ENCODE measurements at regions not wholly inside any gene's neighbourhood (a gene's known extent, or its start where the extent isn't known, plus 50 kb on each side); places are given as distances from the start of the nearest gene placed in this dataset.

DNA sequence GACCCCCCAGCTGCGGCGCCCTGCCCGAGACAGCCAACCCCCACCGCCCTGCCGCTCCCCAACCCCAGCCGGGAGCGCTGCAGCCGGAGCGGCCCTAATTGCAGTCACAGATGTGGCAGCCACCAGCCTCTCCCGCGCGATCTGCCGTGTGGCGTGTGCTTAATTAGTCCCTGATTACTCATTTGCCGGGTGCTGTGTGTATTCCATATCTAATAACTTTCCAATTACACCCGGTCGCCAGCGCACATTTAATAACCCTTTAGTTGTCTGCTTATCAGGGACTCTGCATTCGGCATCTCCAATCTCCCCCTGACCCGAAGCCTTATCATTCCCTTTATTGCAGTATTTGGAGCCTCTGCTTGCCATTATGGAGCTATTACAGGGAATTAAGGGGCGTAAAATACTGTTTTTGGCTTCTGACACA lies 236.7 kb upstream of the CIBAR2 start:
- no peak overlapping the region for H3K27ac ChIP-seq

DNA sequence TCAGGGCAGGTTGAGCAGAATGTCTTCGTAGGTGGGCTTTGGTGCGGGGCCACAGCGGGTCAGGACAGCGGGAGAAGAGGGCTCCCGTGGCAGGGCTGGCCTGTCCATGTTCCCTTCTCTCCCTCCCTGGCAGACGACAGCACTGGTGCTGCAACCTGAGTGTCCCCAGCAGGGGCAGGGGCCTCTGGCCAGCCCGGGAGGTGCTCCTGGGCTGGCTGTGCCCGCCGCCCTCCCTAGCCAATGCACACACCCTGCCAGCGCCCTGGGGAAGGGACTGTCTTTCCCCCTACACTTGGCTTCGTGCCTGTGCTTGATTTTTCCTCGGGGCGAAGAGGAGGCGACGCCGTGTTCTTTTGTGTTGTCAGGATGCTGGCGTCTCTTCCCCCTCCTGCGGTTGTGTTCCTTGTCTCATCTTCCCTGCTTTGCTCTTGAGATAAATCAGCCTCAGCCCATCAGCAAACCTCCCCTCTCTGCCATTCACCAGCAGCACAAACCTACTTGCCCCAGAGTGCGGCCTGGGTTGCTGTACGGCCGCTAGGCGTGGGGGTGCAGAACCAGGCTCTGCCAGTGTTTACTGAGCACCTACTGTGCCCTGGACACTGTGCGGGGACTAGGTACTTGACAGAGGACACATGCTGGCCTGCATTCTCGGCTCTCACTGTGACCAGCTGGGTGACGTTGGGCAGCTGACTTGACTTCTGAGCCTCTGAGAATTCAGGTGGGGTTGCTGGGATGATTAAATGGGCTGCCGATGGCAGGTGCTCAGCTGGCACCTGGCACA lies 237.3 kb upstream of the CIBAR2 start:
- Histone ChIP-seq H3K9me3 (no peaks in the 10 kb centered on the region), H3K36me3 (no peaks in the 10 kb centered on the region), H3K4me3 (ENCODE audit: low read depth in 1 of 2, low read length in 1 of 2) (no peak overlapping the region), H3K27ac (no peak overlapping the region), H3K27me3 (peaks cover 15% of the 10 kb centered on the region), H3K4me1 (ENCODE audit: control insufficient read depth in 1 of 2, insufficient read depth in 1 of 2, low read depth in 1 of 2, low read length in 1 of 2) (no peaks in the 10 kb centered on the region)
- TF ChIP-seq, protein P1, sequence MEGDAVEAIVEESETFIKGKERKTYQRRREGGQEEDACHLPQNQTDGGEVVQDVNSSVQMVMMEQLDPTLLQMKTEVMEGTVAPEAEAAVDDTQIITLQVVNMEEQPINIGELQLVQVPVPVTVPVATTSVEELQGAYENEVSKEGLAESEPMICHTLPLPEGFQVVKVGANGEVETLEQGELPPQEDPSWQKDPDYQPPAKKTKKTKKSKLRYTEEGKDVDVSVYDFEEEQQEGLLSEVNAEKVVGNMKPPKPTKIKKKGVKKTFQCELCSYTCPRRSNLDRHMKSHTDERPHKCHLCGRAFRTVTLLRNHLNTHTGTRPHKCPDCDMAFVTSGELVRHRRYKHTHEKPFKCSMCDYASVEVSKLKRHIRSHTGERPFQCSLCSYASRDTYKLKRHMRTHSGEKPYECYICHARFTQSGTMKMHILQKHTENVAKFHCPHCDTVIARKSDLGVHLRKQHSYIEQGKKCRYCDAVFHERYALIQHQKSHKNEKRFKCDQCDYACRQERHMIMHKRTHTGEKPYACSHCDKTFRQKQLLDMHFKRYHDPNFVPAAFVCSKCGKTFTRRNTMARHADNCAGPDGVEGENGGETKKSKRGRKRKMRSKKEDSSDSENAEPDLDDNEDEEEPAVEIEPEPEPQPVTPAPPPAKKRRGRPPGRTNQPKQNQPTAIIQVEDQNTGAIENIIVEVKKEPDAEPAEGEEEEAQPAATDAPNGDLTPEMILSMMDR (IDR thresholded peaks at IDR 0.05): no peak

More for the DNA sequence above, 236.7 kb upstream of the CIBAR2 start:
- H3K9me3 ChIP-seq: no peaks in the 10 kb centered on the region
- no peaks in the 10 kb centered on the region for H3K36me3 ChIP-seq
- H3K4me3 ChIP-seq (ENCODE audit: low read depth in 1 of 2, low read length in 1 of 2): no peak overlapping the region
- peaks cover 9% of the 10 kb centered on the region for H3K27me3 ChIP-seq
- no peaks in the 10 kb centered on the region for H3K4me1 ChIP-seq (ENCODE audit: control insufficient read depth in 1 of 2, insufficient read depth in 1 of 2, low read depth in 1 of 2, low read length in 1 of 2)
- TF ChIP-seq, protein P1 (IDR thresholded peaks at IDR 0.05): no peak

DNA sequence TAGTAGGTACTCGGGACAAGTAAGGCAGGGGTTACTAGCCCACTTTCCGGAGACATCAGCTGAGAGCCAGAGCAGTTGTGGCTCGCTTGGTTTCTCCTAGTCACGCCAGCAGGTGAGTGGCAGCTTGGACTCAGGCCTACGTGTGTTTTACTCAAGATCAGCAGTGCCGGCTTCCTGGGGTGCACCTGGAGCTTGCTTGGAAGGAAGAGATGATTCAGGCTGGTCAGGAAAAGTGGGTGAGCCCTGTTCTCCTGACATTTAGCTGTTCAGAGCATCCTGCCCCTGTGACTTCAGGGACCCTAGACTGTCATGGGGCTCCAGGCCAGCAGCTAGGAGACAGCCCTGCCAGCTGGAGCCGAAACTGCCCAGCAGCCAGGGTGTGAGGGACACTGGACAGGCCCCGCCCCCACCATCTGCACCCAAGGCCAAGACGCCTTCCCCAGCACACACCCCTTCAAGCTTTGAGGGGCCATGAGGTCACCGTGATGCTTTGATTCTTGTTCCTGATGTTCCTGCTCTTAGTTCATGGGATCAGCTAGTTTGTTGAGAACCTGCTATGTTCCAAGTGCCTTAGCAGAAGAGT lies 238.0 kb upstream of the CIBAR2 start:
- TF ChIP-seq, protein P1 (IDR thresholded peaks at IDR 0.05): no peak
- no peak overlapping the region for H3K4me3 ChIP-seq (ENCODE audit: low read depth in 1 of 2, low read length in 1 of 2)
- peaks cover 20% of the 10 kb centered on the region for H3K27me3 ChIP-seq
- no peaks in the 10 kb centered on the region for H3K36me3 ChIP-seq
- H3K9me3 ChIP-seq: no peaks in the 10 kb centered on the region
- no peak overlapping the region for H3K27ac ChIP-seq
- H3K4me1 ChIP-seq (ENCODE audit: control insufficient read depth in 1 of 2, insufficient read depth in 1 of 2, low read depth in 1 of 2, low read length in 1 of 2): no peaks in the 10 kb centered on the region

DNA sequence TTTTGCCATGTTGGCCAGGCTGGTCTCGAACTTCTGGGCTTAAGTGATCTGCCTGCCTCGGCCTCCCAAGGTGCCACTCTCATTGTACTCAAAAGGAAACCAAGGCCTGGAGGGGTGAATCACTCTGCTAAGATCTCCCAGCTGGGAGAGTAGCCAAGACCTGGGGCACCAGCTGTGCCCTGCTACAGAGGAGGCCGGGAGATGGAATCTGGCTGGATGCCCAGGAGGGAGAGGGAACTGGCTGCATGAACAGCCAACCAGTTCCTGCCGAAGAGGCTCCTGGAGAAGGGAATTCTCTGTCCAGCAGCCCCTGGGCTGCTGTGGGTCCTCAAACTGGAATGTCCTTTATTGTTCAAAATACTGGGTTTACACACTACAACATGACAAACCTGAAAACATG lies 238.7 kb upstream of the CIBAR2 start:
- Histone ChIP-seq H3K36me3 (no peaks in the 10 kb centered on the region), H3K27me3 (peaks cover 20% of the 10 kb centered on the region), H3K4me3 (ENCODE audit: low read depth in 1 of 2, low read length in 1 of 2) (no peak overlapping the region), H3K9me3 (no peaks in the 10 kb centered on the region), H3K27ac (no peak overlapping the region), H3K4me1 (ENCODE audit: control insufficient read depth in 1 of 2, insufficient read depth in 1 of 2, low read depth in 1 of 2, low read length in 1 of 2) (no peaks in the 10 kb centered on the region)
- TF ChIP-seq, protein P1 (IDR thresholded peaks at IDR 0.05): no peak

DNA sequence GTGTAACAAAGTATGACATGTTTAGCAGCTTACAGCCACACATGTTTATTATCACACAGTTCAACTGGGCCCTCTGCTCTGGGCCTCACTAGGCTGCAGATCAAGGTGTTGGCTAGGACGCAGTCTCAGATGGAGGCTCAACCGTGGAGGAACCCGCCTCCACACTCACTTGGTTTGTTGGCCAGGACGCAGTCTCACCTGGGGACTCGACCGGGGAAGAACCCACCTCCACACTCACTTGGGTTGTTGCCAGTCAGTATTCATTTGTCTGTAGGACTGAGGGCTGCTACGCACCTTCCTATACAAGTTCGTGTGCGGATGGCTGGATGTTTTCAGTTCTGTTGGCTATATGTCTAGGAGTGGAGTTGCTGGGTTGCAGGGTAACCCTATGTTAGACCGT lies 240.7 kb upstream of the CIBAR2 start:
- TF ChIP-seq, protein P1 (IDR thresholded peaks at IDR 0.05): no peak
- Histone ChIP-seq H3K27me3 (peaks cover 20% of the 10 kb centered on the region), H3K36me3 (no peaks in the 10 kb centered on the region), H3K9me3 (no peaks in the 10 kb centered on the region), H3K27ac (no peak overlapping the region), H3K4me3 (ENCODE audit: low read depth in 1 of 2, low read length in 1 of 2) (no peak overlapping the region), H3K4me1 (ENCODE audit: control insufficient read depth in 1 of 2, insufficient read depth in 1 of 2, low read depth in 1 of 2, low read length in 1 of 2) (no peaks in the 10 kb centered on the region)
